H1 (cell line): ENCODE measurements at regions not wholly inside any gene's neighbourhood (a gene's known extent, or its start where the extent isn't known, plus 50 kb on each side); places are given as distances from the start of the nearest gene placed in this dataset.

Experiments
- CTCF ChIA-PET: fragments of 300-600 bp; sonication (Branson Sonifier 250); formaldehyde crosslinking; loops from one replicate; lab custom pipeline; 2021; ENCODE audit not compliant: partially characterized antibody; lab: Charles Lee
- POLR2A ChIA-PET: fragments of 300-600 bp; sonication (Branson Sonifier 250); formaldehyde crosslinking; loops from one replicate; lab custom pipeline; 2021; ENCODE audit warnings: inconsistent platforms; ENCODE audit not compliant: partially characterized antibody; lab: Charles Lee
- DNase-seq, 2 experiments: peaks; one replicate each; pipeline versions ENCODE4 v3.0.0 to v3.0.0-alpha.2; 2010 to 2022; ENCODE audit warnings: low spot score in 2 of 2, low read depth in 1 of 2, mixed read lengths in 1 of 2
- FAIRE-seq: peaks from 2 replicates; lab custom pipeline; 2011; peaks lifted over from hg19 to GRCh38; lab: Jason Lieb, UNC
- H2AFZ ChIP-seq: 2 replicates; pipeline ENCODE4 v1.8.1; 2012; ENCODE audit warnings: low read length, inconsistent platforms
- H2AK5ac ChIP-seq: 2 replicates; pipeline ENCODE4 v1.6.1; 2013; ENCODE audit warnings: low read depth, low read length
- H2BK120ac ChIP-seq: replicated peaks from 2 replicates; pipeline ENCODE3; 2013; ENCODE audit warnings: low read depth, low read length, inconsistent platforms
- H2BK12ac ChIP-seq: 2 replicates; pipeline ENCODE4 v1.6.1; 2013; ENCODE audit warnings: low read depth, low read length
- H2BK15ac ChIP-seq: 2 replicates; pipeline ENCODE4 v1.6.1; 2013; ENCODE audit warnings: low read length
- H2BK20ac ChIP-seq: 2 replicates; pipeline ENCODE4 v1.6.1; 2013; ENCODE audit warnings: low read length
- H2BK5ac ChIP-seq: 2 replicates; pipeline ENCODE4 v1.6.1; 2013; ENCODE audit warnings: low read depth, low read length
- H3K14ac ChIP-seq: 2 replicates; pipeline ENCODE4 v1.6.1; 2013; ENCODE audit warnings: inconsistent platforms; ENCODE audit not compliant: insufficient read length
- H3K18ac ChIP-seq: 2 replicates; pipeline ENCODE4 v1.6.1; 2013; ENCODE audit warnings: low read length; ENCODE audit errors: extremely low read depth
- H3K23ac ChIP-seq: 2 replicates; pipeline ENCODE4 v1.6.1; 2013; ENCODE audit warnings: inconsistent platforms; ENCODE audit not compliant: insufficient read length
- H3K23me2 ChIP-seq: 2 replicates; pipeline ENCODE4 v1.6.1; 2013; ENCODE audit warnings: low read depth, low read length
- H3K27ac ChIP-seq: 2 replicates; pipeline ENCODE4 v1.6.1; 2011; ENCODE audit warnings: low read depth, low read length, inconsistent platforms
- H3K27me3 ChIP-seq, 4 experiments: replicated peaks in 1 of 4; 1 replicate in 1 of 4; 2 replicates in 3 of 4; pipeline versions ENCODE4 v1.6.1 to v1.8.1; 2011 to 2013; ENCODE audit warnings: low read length in 3 of 4, mild to moderate bottlenecking in 3 of 4, inconsistent platforms in 2 of 4, mixed read lengths in 2 of 4, moderate library complexity in 1 of 4; ENCODE audit not compliant: control insufficient read depth in 3 of 4, insufficient read depth in 3 of 4; ENCODE audit errors: extremely low read depth in 1 of 4
- H3K36me3 ChIP-seq, 4 experiments: 2 replicates each; pipeline versions ENCODE4 v1.6.1 to v1.8.1; 2011 to 2013; ENCODE audit warnings: mild to moderate bottlenecking in 4 of 4, low read length in 3 of 4, moderate library complexity in 2 of 4, control low read depth in 1 of 4, inconsistent platforms in 1 of 4; ENCODE audit not compliant: insufficient read depth in 4 of 4, control insufficient read depth in 2 of 4
- H3K4ac ChIP-seq: replicated peaks from 2 replicates; pipeline ENCODE3; 2013; ENCODE audit warnings: low read length, low read depth, mixed read lengths, inconsistent platforms; ENCODE audit not compliant: insufficient read length
- H3K4me1 ChIP-seq, 4 experiments: replicated peaks in 1 of 4; 1 replicate in 1 of 4; 2 replicates in 3 of 4; pipeline versions ENCODE4 v1.6.1 to v1.8.1; 2011 to 2013; ENCODE audit warnings: low read length in 3 of 4, inconsistent platforms in 2 of 4, mixed read lengths in 1 of 4; ENCODE audit not compliant: insufficient read depth in 4 of 4, control insufficient read depth in 3 of 4
- H3K4me2 ChIP-seq, 2 experiments: 2 replicates each; pipeline versions ENCODE4 v1.6.1 to v1.8.1; 2011 to 2013; ENCODE audit warnings: low read depth in 2 of 2, low read length in 2 of 2, control low read depth in 1 of 2, inconsistent platforms in 1 of 2, mild to moderate bottlenecking in 1 of 2; ENCODE audit not compliant: insufficient read depth in 1 of 2
- H3K4me3 ChIP-seq, 4 experiments: fragments of 200-600, 300-600 bp in 1 of 4; sonication (generic), shearing (Covaris generic), sonication (Bioruptor Twin) in 1 of 4; 2 replicates each; pipeline versions ENCODE4 v1.5.1 to v1.8.1; 2011 to 2016; ENCODE audit warnings: low read length in 4 of 4, low read depth in 3 of 4, control low read depth in 2 of 4, inconsistent platforms in 2 of 4, mild to moderate bottlenecking in 2 of 4, mixed read lengths in 1 of 4, moderate library complexity in 1 of 4; ENCODE audit not compliant: insufficient read depth in 2 of 4; ENCODE audit errors: extremely low read depth in 1 of 4
- H3K56ac ChIP-seq: replicated peaks from 2 replicates; pipeline ENCODE3; 2013; ENCODE audit warnings: low read depth, mild to moderate bottlenecking, mixed read lengths, low read length, inconsistent platforms; ENCODE audit not compliant: insufficient read length
- H3K79me1 ChIP-seq: 2 replicates; pipeline ENCODE4 v1.6.1; 2013; ENCODE audit warnings: low read depth, low read length, control low read depth
- H3K79me2 ChIP-seq, 2 experiments: 2 replicates each; pipeline versions ENCODE4 v1.6.1 to v1.8.1; 2012 to 2013; ENCODE audit warnings: low read length in 2 of 2, mild to moderate bottlenecking in 2 of 2, inconsistent platforms in 1 of 2; ENCODE audit not compliant: insufficient read depth in 2 of 2, control insufficient read depth in 1 of 2
- H3K9ac ChIP-seq, 4 experiments: replicated peaks in 1 of 4; 1 replicate in 1 of 4; 2 replicates in 3 of 4; pipeline versions ENCODE4 v1.6.1 to v1.8.1; 2011 to 2013; ENCODE audit warnings: low read depth in 3 of 4, low read length in 3 of 4, control low read depth in 2 of 4, mild to moderate bottlenecking in 2 of 4, moderate library complexity in 2 of 4, inconsistent platforms in 1 of 4; ENCODE audit errors: extremely low read depth in 1 of 4
- H3K9me3 ChIP-seq, 2 experiments: 2 replicates each; pipeline versions ENCODE4 v1.6.1 to v1.8.1; 2012 to 2013; ENCODE audit warnings: mild to moderate bottlenecking in 2 of 2, moderate library complexity in 2 of 2, control low read depth in 1 of 2, inconsistent platforms in 1 of 2, low read depth in 1 of 2, low read length in 1 of 2, mixed read lengths in 1 of 2; ENCODE audit not compliant: insufficient read depth in 2 of 2
- H4K20me1 ChIP-seq, 2 experiments: replicated peaks in 1 of 2; 2 replicates each; pipeline versions ENCODE3 to v1.8.1; 2011 to 2013; ENCODE audit warnings: inconsistent platforms in 2 of 2, low read length in 2 of 2, mild to moderate bottlenecking in 1 of 2; ENCODE audit not compliant: insufficient read depth in 2 of 2, control insufficient read depth in 1 of 2
- H4K5ac ChIP-seq: 2 replicates; pipeline ENCODE4 v1.6.1; 2013; ENCODE audit warnings: low read length, low read depth, mixed read lengths, inconsistent platforms; ENCODE audit not compliant: insufficient read length
- H4K8ac ChIP-seq: 2 replicates; pipeline ENCODE4 v1.8.0; 2013; ENCODE audit warnings: mild to moderate bottlenecking, moderate library complexity, low read length, inconsistent platforms; ENCODE audit not compliant: insufficient read depth; ENCODE audit errors: extremely low read depth
- H4K91ac ChIP-seq: replicated peaks from 2 replicates; pipeline ENCODE3; 2013; ENCODE audit warnings: low read length, mixed read lengths, inconsistent platforms; ENCODE audit not compliant: insufficient read length
- CHD7 ChIP-seq: fragments of 300-600 bp; sonication (generic); IDR thresholded peaks from 2 replicates; pipeline ENCODE4 v1.7.1; 2012; ENCODE audit warnings: low read length, moderate library complexity, mild to moderate bottlenecking, inconsistent platforms; ENCODE audit not compliant: insufficient replicate concordance
- WGBS, 2 experiments: shearing (Covaris generic) in 1 of 2; methylation state at CpG; one replicate each; pipeline versions ENCODE4 v1.1.6 to v1.1.7; 2013 to 2015; ENCODE audit warnings: low lambda C conversion rate in 2 of 2, mixed read lengths in 2 of 2, inconsistent platforms in 1 of 2, low coverage in 1 of 2, missing lambda C conversion rate in 1 of 2; ENCODE audit not compliant: insufficient replicate concordance in 2 of 2, insufficient coverage in 1 of 2, insufficient read length in 1 of 2; ENCODE audit errors: extremely low coverage in 1 of 2, missing lambda C conversion rate in 1 of 2; 5-methylcytosine and 5-hydroxymethylcytosine counted together

DNA sequence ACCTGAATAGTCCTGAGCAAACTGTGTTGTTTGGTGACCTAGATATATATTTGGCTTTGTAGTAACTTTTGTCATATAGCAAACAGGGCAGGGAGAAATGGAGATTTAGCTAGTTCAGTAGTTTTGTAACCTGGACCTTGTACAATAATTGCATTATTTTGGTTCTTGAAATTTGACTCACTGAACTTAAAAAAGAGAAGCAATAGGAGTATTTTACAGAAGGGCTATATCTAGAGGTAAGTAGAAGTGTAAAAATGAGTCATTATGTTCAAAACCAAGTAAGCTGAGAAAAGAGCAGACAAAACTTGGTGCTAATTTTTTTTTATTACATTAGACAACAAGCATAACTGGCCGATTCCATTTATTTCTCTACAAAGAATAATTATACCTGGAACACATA lies 505.4 kb downstream of the ZIC1 start:
- no peak overlapping the region for H3K18ac ChIP-seq
- H3K4ac ChIP-seq, result no peak overlapping the region
- 89% methylated on average over 1 of the region's 1 CpG; no CpG with 5 or more reads in 1 of the 2 experiments for WGBS, 2 experiments
- no peak overlapping the region for H2BK20ac ChIP-seq
- H3K4me1 ChIP-seq, result no peaks in the 10 kb centered on the region
- DNase-seq (no peak), FAIRE-seq (no peak)
- H3K79me2 ChIP-seq, result no peaks in the 10 kb centered on the region
- H3K23me2 ChIP-seq, result no peaks in the 10 kb centered on the region
- CTCF ChIA-PET, result no interaction called here
- H2BK120ac ChIP-seq, result no peak overlapping the region
- H2AK5ac ChIP-seq, result no peak overlapping the region
- H3K27me3 ChIP-seq, result no peaks in the 10 kb centered on the region
- no peak overlapping the region for H3K56ac ChIP-seq
- H3K27ac ChIP-seq, result no peak overlapping the region
- no peaks in the 10 kb centered on the region for H3K79me1 ChIP-seq
- H3K4me3 ChIP-seq, result no peak overlapping the region
- no peak overlapping the region for H2BK12ac ChIP-seq
- no peak overlapping the region for H3K23ac ChIP-seq
- H3K14ac ChIP-seq, result no peak overlapping the region
- no peaks in the 10 kb centered on the region for H3K36me3 ChIP-seq
- H2BK15ac ChIP-seq, result no peak overlapping the region
- H4K8ac ChIP-seq, result no peak overlapping the region
- no peak overlapping the region for H3K4me2 ChIP-seq
- H3K9ac ChIP-seq, result no peak overlapping the region
- no peaks in the 10 kb centered on the region for H4K20me1 ChIP-seq
- H4K91ac ChIP-seq, result no peak overlapping the region
- no peak overlapping the region for H2AFZ ChIP-seq
- H2BK5ac ChIP-seq, result no peak overlapping the region
- POLR2A ChIA-PET, result no interaction called here
- H4K5ac ChIP-seq, result no peak overlapping the region
- H3K9me3 ChIP-seq, result peaks cover 0 to 3% of the 10 kb centered on the region in 2 experiments; a peak in 1 of 4 replicates
- no peak for TF ChIP-seq CHD7
